ENCODE measurements at regions not wholly inside any gene's neighbourhood (a gene's known extent, or its start where the extent isn't known, plus 50 kb on each side); places are given as distances from the start of the nearest gene placed in this dataset.
"Not testable (repeated sequence)": the region's sequence is repeated elsewhere in the genome, so short reads cannot be mapped to it uniquely, and the experiment has no call there.

DNA sequence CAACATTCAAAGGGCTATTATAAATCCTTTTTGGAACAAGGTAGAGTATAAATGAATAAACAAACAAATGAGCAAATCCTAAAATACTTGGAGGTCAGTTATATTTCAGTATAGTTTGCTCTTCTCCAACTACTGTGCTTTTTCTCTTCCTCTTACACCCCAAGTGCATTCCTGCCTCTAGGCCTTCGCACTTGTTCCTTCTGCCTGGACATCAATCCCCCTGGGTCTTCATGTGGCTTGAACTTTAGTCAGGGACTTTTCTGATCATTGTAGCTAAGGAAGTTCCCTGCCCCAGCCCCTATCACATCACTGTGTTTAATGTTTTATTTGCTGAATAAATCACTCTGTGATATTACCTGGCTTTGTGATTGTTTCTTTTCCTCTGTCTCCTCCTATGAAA, 418.2 kb upstream of the HNRNPA3 start:
- Histone ChIP-seq H3K4me3 (no peak overlapping the region), H3K4me1 (no peaks in the 10 kb centered on the region), H3K9me3 (no peaks in the 10 kb centered on the region), H3K27ac (no peak overlapping the region), H3K4me2 (no peak overlapping the region)
- FAIRE-seq (no peak), DNase-seq (ENCODE audit: low read depth in 1 of 2, low spot score in 1 of 2) (no peak), ATAC-seq (no peak)
- POLR2A ChIA-PET, result no interaction called here
- CTCF ChIA-PET, result no interaction called here
- no peak for TF ChIP-seq POLR2A (IDR thresholded peaks at IDR 0.05; ENCODE audit: low read length)
- no peak for TF ChIP-seq TFCP2L1 (CRISPR knock-in tag; IDR thresholded peaks at IDR 0.05)
- no peak for TF ChIP-seq RARB (CRISPR knock-in tag; IDR thresholded peaks at IDR 0.05)
- TF ChIP-seq CBX2 (IDR thresholded peaks at IDR 0.05; ENCODE audit: borderline replicate concordance, low read depth), result no peak
- WGBS (ENCODE audit: missing lambda C conversion rate), result 69% methylated on average over 1 of the region's 1 CpG

GRCh38 chr2:176795823-176796222, 416.8 kb upstream of the HNRNPA3 start:
- ATAC-seq, result no peak
- H3K4me2 ChIP-seq, result no peak overlapping the region
- ChIA-PET POLR2A (no interaction called here), CTCF (no interaction called here)
- no peaks in the 10 kb centered on the region for H3K4me1 ChIP-seq
- no peak overlapping the region for H3K4me3 ChIP-seq
- no peaks in the 10 kb centered on the region for H3K9me3 ChIP-seq
- no peak overlapping the region for H3K27ac ChIP-seq
- 33% methylated on average over 2 of the region's 2 CpGs for WGBS (ENCODE audit: missing lambda C conversion rate)
- no peak for TF ChIP-seq SMC3 (IDR thresholded peaks at IDR 0.05)
- no peak for TF ChIP-seq ZSCAN20 (CRISPR knock-in tag; IDR thresholded peaks at IDR 0.05)
- no peak for TF ChIP-seq NPAS2 (CRISPR knock-in tag; IDR thresholded peaks at IDR 0.05; ENCODE audit: borderline replicate concordance)
- TF ChIP-seq CBX2 (IDR thresholded peaks at IDR 0.05; ENCODE audit: borderline replicate concordance, low read depth), result no peak
- TF ChIP-seq NFE2L2 (conservative IDR thresholded peaks at IDR 0.05; ENCODE audit: low read length), result no peak
- TF ChIP-seq PHF8 (IDR thresholded peaks at IDR 0.05; ENCODE audit: borderline replicate concordance, low read depth), result no peak
- TF ChIP-seq, protein P1, sequence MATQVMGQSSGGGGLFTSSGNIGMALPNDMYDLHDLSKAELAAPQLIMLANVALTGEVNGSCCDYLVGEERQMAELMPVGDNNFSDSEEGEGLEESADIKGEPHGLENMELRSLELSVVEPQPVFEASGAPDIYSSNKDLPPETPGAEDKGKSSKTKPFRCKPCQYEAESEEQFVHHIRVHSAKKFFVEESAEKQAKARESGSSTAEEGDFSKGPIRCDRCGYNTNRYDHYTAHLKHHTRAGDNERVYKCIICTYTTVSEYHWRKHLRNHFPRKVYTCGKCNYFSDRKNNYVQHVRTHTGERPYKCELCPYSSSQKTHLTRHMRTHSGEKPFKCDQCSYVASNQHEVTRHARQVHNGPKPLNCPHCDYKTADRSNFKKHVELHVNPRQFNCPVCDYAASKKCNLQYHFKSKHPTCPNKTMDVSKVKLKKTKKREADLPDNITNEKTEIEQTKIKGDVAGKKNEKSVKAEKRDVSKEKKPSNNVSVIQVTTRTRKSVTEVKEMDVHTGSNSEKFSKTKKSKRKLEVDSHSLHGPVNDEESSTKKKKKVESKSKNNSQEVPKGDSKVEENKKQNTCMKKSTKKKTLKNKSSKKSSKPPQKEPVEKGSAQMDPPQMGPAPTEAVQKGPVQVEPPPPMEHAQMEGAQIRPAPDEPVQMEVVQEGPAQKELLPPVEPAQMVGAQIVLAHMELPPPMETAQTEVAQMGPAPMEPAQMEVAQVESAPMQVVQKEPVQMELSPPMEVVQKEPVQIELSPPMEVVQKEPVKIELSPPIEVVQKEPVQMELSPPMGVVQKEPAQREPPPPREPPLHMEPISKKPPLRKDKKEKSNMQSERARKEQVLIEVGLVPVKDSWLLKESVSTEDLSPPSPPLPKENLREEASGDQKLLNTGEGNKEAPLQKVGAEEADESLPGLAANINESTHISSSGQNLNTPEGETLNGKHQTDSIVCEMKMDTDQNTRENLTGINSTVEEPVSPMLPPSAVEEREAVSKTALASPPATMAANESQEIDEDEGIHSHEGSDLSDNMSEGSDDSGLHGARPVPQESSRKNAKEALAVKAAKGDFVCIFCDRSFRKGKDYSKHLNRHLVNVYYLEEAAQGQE (IDR thresholded peaks at IDR 0.05), result no peak
- no peak for TF ChIP-seq POLR2AphosphoS2 (conservative IDR thresholded peaks at IDR 0.05; ENCODE audit: low read length)
- no peak for TF ChIP-seq EHMT2 (IDR thresholded peaks at IDR 0.05; ENCODE audit: low read depth)
- TF ChIP-seq HMGXB4 (CRISPR knock-in tag; IDR thresholded peaks at IDR 0.05; ENCODE audit: borderline replicate concordance), result no peak
- no peak for TF ChIP-seq JUN (IDR thresholded peaks at IDR 0.05)
- no peak for TF ChIP-seq GATA3 (IDR thresholded peaks at IDR 0.05; ENCODE audit: borderline replicate concordance)
- TF ChIP-seq CHD4 (IDR thresholded peaks at IDR 0.05; ENCODE audit: borderline replicate concordance), result no peak
- TF ChIP-seq ZNF302 (CRISPR knock-in tag; IDR thresholded peaks at IDR 0.05), result no peak
- no peak for DNase-seq (ENCODE audit: low read depth in 1 of 2, low spot score in 1 of 2)
- no peak for FAIRE-seq

GRCh38 chr2:176796677-176797076, 415.9 kb upstream of the HNRNPA3 start:
- H3K4me3 ChIP-seq; H3K27ac ChIP-seq; H3K9me3 ChIP-seq; FAIRE-seq; H3K4me1 ChIP-seq; DNase-seq (ENCODE audit: low read depth in 1 of 2, low spot score in 1 of 2); POLR2A ChIA-PET; CTCF ChIA-PET; ATAC-seq: not testable (repeated sequence)
- 30% methylated on average over 10 of the region's 13 CpGs for WGBS (ENCODE audit: missing lambda C conversion rate)
- peak overlapping the region; percentile 36; the same call in 2 of the 3 replicates for H3K4me2 ChIP-seq

Measured in A549 (cell line).